Raji (cell line): ENCODE measurements at regions not wholly inside any gene's neighbourhood (a gene's known extent, or its start where the extent isn't known, plus 50 kb on each side); places are given as distances from the start of the nearest gene placed in this dataset.

Source experiments
- POLR2A ChIP-seq: IDR thresholded peaks from 2 replicates; pipeline ENCODE4 v1.6.1; 2011; ENCODE audit warnings: low read depth, low read length, control low read depth; ENCODE audit not compliant: insufficient read depth

GRCh38 chr3:46146548-46146947 is 61.6 kb downstream of the CCR1 start:
- no peak for TF ChIP-seq POLR2A

- no peak for TF ChIP-seq POLR2A
Measured at GRCh38 chr3:46146021-46146420, 62.1 kb downstream of the CCR1 start.

GRCh38 chr3:46145147-46145546 is 63.0 kb downstream of the CCR1 start:
- TF ChIP-seq POLR2A = no peak

- TF ChIP-seq POLR2A = no peak
Measured at GRCh38 chr3:46143951-46144473, 64.1 kb downstream of the CCR1 start.

DNA sequence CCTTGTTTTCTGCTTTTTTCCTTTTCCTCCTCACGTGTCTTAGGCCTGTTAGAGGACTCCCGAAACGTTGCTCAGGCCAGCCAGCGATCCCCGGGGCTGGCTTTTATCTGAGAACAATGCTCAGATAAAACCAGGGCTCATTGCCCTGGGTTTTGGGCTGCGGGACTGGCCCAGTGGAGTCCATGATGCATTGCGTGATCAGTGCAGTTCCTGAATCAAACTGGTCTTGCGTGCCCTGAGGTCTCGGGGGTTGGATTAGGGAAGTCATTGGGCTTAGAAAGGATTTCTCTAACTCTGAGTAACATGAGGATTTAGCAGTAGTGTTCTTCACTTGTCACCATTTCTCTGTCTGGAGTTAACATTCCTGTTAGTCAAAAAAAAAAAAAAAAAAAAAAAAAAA is 66.3 kb downstream of the CCR1 start:
- TF ChIP-seq POLR2A = no peak

DNA sequence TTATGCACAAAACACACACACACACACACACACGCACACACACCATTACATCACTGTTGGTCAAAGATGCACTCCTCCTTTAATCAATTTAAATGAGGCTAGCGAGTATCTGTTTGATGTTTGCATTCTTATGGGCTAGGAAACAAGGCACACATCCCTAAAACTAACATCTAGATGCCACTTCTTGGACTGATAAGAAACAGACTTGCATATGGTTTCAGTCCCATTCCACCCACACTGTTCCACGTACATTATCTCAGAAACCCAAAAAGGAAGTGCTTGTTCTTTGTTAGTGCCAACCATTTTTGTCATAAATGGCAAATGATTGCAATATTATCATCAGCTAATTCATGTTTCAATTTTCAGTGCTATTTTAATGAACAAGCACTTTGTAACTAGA is 69.5 kb downstream of the CCR1 start:
- TF ChIP-seq POLR2A = no peak

- no peak for TF ChIP-seq POLR2A
Measured at GRCh38 chr3:46135475-46135874, 72.6 kb downstream of the CCR1 start.

GRCh38 chr3:46133285-46133684 is 74.8 kb downstream of the CCR1 start:
- TF ChIP-seq POLR2A = no peak

- no peak for TF ChIP-seq POLR2A
Measured at GRCh38 chr3:46132565-46132964, 75.5 kb downstream of the CCR1 start.

DNA sequence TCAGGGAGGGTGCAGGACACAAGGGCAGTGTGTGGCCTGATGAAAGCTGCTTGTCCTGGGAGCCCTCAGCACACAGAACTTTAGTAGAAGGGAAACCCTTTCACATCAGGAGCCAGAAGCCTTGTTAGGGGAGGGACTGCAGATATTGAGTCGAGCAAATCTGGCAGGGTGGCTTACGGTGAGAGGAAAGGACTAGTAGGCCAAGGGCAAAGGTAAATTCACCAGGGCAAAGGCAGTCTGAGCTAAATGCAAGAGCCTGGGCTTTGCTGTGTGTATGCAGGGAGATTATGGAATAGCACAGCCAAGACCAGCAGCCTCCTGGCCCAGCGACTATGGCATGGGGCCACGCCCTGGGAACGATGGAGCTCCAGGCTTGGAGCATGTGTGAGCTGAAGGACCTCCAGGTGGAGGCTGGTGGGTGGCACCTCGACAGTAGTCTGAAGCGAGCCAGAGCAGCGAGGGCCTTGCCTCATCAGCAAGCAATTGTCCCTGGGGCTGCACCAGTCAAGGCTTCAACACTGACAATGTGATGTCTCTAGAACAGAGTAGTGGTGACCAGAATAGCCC is 76.1 kb downstream of the CCR1 start:
- no peak for TF ChIP-seq POLR2A

- TF ChIP-seq POLR2A = no peak
Measured at GRCh38 chr3:46130631-46131310, 77.3 kb downstream of the CCR1 start.

DNA sequence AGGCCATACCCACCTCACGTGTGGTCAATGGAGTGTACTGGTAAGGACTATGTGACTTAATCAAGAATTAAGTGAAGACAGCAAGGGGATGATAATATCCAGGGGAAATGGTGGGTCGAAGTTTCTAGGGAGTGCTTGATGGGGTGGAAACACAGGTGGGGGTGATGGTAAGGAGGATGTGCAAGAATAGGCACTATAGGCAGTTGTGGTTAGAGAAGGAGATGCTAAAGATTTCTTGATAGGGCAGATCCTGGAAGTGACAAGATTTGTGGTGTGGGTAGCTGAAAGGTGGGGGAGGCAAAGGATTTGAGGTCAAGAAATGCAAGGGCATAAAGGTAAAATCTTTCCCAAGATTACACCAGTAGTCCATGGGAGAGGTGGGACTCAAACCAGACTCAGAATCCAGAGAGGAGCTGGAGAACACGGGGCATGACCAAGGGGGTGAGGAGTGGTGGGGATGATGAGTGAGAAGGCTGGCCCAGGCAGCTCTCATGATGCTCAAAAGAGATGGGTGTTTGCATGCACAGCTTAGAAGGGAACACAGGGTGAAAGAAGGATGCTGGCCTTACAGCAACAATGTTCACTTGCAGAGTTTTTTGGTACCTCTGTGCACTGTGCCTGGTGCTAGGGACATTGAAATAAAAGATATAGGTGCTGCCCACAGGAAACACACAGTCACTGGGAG is 78.4 kb downstream of the CCR1 start:
- TF ChIP-seq POLR2A = no peak

- no peak for TF ChIP-seq POLR2A
Measured at GRCh38 chr3:46127503-46127902, 80.6 kb downstream of the CCR1 start.

GRCh38 chr3:46124216-46125177 is 83.6 kb downstream of the CCR1 start:
- no peak for TF ChIP-seq POLR2A

DNA sequence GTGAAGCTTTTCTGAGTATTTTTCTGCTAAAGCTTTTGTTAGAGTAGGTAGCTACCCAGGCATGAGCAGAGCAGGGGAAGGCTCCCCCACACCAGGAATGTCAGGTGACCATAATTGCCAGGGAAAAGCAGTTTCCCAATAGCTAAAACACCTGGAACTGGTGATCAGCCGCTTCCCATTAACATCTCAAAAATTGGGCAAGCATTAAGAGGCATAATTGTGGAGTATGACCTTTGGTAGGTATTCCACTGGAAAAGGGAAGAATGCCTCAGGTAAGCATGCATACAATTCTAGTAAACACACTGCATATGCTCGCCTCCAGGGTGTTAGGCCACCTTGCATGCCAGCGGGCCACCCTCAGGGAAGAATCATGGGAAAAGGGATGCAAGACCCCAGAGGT is 84.5 kb downstream of the CCR1 start:
- TF ChIP-seq POLR2A = no peak
